Body of pancreas (tissue), 4 donors: ENCODE measurements at regions not wholly inside any gene's neighbourhood (a gene's known extent, or its start where the extent isn't known, plus 50 kb on each side); places are given as distances from the start of the nearest gene placed in this dataset.

Experiments used
- CTCF ChIP-seq, 7 experiments: fragments of 450-650 bp in 4 of 7; fragments of 200-600 bp in 3 of 7; sonication (generic) in 3 of 7; IDR thresholded peaks; one replicate each; pipeline ENCODE4 v1.5.1; 2016 to 2019; ENCODE audit warnings: antibody characterized with exemption in 7 of 7
- POLR2A ChIP-seq, 3 donors: fragments of 450-650 bp; IDR thresholded peaks; one replicate each; pipeline ENCODE4 v1.6.1; 2016; ENCODE audit warnings: antibody characterized with exemption in 3 of 3, mild to moderate bottlenecking in 2 of 3

- TF ChIP-seq CTCF (IDR thresholded peaks at IDR 0.05) = no peak
- TF ChIP-seq POLR2A (IDR thresholded peaks at IDR 0.05) = no peak
Observed at GRCh38 chr2:105494683-105495425, 96.0 kb upstream of the FHL2 start.
